HS-27A (cell line): ENCODE measurements at regions not wholly inside any gene's neighbourhood (a gene's known extent, or its start where the extent isn't known, plus 50 kb on each side); places are given as distances from the start of the nearest gene placed in this dataset.

Experiments used
- DNase-seq: peaks from one replicate; pipeline ENCODE4 v3.0.0-alpha.2; 2012; ENCODE audit warnings: low read depth, missing footprints

- DNase-seq: no peak
Measured at GRCh38 chr7:70986297-70986696, 145.6 kb upstream of the GALNT17 start.

GRCh38 chr7:70994176-70994575 is 137.8 kb upstream of the GALNT17 start:
- DNase-seq: no peak

DNA sequence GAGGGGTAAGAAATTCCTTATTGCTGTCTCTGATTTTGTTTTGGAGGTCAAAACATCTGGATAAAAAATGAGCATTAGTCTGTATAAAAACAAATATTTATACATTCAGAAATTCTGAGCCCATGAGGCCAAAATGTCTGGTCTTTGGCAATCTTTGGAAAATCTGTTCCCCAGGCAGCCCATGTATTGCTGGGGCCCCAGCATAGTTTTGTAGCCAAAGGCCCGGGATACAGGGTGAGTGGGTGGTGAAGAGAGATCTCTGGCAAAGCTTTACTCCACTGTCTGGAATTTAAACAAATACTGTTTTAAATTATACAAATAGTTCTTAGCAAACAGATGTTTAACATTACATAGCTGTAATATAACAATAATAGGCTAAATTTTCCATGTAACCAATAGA is 134.7 kb upstream of the GALNT17 start:
- no peak for DNase-seq

DNA sequence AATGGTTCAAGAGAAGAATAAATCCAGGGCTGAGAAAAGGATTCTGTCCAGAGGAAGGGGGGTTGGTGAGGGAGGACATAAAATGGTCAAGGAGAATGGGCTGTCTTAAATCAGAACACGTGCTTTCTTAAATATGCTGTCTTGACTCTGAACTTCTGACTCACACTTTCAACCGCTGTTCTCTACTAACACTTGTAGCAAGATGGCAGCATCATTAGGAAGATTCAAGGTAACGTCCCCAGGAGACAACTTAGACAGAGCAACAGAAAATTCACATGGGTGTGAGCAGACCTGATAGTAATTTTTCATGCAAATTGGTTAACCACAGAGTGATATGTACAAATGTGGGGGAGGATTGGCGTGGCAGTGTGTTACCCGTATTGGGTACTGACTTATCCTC is 126.8 kb upstream of the GALNT17 start:
- DNase-seq: no peak

- DNase-seq: no peak
Measured at GRCh38 chr7:71009636-71010035, 122.3 kb upstream of the GALNT17 start.

- DNase-seq: no peak
Measured at GRCh38 chr7:71015252-71015900, 116.6 kb upstream of the GALNT17 start.

- no peak for DNase-seq
Measured at GRCh38 chr7:71016401-71016800, 115.5 kb upstream of the GALNT17 start.

- no peak for DNase-seq
Measured at GRCh38 chr7:71017602-71018001, 114.3 kb upstream of the GALNT17 start.

DNA sequence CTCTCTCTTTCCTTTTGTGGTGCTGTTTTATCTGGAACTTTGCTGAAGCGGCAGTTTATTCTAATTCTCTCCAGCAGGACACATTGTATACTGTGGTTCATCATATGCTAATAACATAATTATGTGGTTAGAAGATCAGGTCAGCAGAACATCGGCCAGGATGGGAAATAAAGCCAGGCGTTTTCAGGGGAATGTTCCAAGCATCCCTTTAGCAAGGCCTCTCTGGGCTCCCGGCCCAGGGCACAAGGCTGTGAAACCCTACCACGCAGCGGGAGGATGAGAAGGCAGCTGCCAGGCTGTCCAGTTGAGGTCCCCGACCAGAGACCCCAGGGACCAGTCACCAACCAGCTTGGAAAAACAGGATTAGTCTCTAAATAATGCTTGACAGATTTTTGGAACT is 112.2 kb upstream of the GALNT17 start:
- DNase-seq: no peak

DNA sequence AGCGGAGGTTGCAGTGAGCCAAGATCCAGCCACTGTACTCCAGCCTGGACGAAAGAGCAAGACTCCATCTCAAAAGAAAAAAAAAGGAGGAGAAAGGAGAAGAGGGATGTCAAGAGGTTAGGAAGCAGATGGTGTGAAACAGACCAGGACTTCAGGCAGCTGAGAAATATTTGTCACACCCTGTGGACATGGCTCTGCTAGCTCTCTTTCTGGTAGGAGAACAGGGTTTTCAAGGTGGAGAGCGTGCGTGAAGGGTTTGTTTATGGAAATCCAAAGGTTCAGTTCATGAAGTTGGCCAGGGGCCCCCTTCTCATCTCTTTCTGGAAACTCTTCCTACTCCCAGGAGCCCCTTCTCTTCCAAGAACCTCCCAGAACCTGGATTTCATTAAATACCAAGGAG is 110.8 kb upstream of the GALNT17 start:
- DNase-seq: no peak

- DNase-seq: no peak
Measured at GRCh38 chr7:71026680-71027079, 105.3 kb upstream of the GALNT17 start.

GRCh38 chr7:71034243-71034642 is 97.7 kb upstream of the GALNT17 start:
- DNase-seq: no peak

DNA sequence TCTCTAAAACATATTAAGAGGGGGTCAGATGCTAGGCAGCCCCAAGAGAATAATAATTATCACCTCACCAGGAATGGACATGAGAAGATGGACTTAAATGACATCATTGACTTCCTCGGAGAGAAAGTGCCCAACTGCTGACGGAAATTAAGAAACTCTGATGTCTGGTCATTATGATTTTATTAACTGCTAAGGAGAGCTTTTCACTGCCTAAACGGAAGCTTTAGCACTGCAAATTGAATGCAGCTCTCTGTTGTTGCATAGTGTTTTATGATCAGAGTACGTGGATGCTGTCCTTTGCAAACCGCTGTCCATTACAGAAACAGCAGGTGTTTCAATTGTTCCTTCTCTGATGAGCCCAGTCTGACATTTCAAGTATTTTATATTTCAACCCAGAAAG is 89.4 kb upstream of the GALNT17 start:
- no peak for DNase-seq

GRCh38 chr7:71050492-71050891 is 81.5 kb upstream of the GALNT17 start:
- no peak for DNase-seq

- no peak for DNase-seq
Measured at GRCh38 chr7:71055504-71055903, 76.4 kb upstream of the GALNT17 start.

GRCh38 chr7:71077743-71078476 is 54.0 kb upstream of the GALNT17 start:
- DNase-seq: no peak
